Kidney (tissue), 13 donors: ENCODE measurements at regions not wholly inside any gene's neighbourhood (a gene's known extent, or its start where the extent isn't known, plus 50 kb on each side); places are given as distances from the start of the nearest gene placed in this dataset.

Experiments used
- DNase-seq, 5 donors: peaks; one replicate each; pipeline ENCODE4 v3.0.0-alpha.2; 2013 to 2020
- FAIRE-seq: peaks from 2 replicates; lab custom pipeline; 2012; peaks lifted over from hg19 to GRCh38; lab: Jason Lieb, UNC
- H3K27ac ChIP-seq, 2 donors: one replicate each; pipeline ENCODE4 v1.7.0; 2013; ENCODE audit warnings: low read depth in 2 of 2, low read length in 2 of 2, inconsistent platforms in 1 of 2
- H3K27me3 ChIP-seq: one replicate; pipeline ENCODE4 v1.7.1; 2013; ENCODE audit warnings: low read length, inconsistent platforms; ENCODE audit not compliant: control insufficient read depth, insufficient read depth
- H3K36me3 ChIP-seq, 3 donors: one replicate each; pipeline versions ENCODE4 v1.7.0 to v1.7.1; 2013; ENCODE audit warnings: low read length in 3 of 3, control low read depth in 1 of 3, inconsistent platforms in 1 of 3; ENCODE audit not compliant: insufficient read depth in 3 of 3, control insufficient read depth in 2 of 3
- H3K4me1 ChIP-seq, 3 donors: one replicate each; pipeline versions ENCODE4 v1.7.0 to v1.7.1; 2013; ENCODE audit warnings: low read length in 3 of 3, inconsistent platforms in 1 of 3, low read depth in 1 of 3; ENCODE audit not compliant: control insufficient read depth in 2 of 3, insufficient read depth in 2 of 3
- H3K4me3 ChIP-seq, 3 donors: one replicate each; pipeline versions ENCODE4 v1.7.0 to v1.8.1; 2013; ENCODE audit warnings: low read length in 3 of 3, control low read depth in 1 of 3, inconsistent platforms in 1 of 3
- H3K9ac ChIP-seq, 3 donors: one replicate each; pipeline versions ENCODE4 v1.7.0 to v1.7.1; 2013; ENCODE audit warnings: low read length in 3 of 3, control low read depth in 1 of 3, inconsistent platforms in 1 of 3
- H3K9me3 ChIP-seq, 3 donors: one replicate each; pipeline versions ENCODE4 v1.7.0 to v1.7.1; 2013; ENCODE audit warnings: low read length in 3 of 3, control low read depth in 1 of 3, inconsistent platforms in 1 of 3; ENCODE audit not compliant: control insufficient read depth in 2 of 3, insufficient read depth in 1 of 3
- intact Hi-C: fragments of 100-400 bp; cut with DNase I; formaldehyde crosslinking; loops from one replicate; pipeline ENCODE4 v1.11.1; 2022
- TF ChIP-seq, protein P1 (sequence below): IDR thresholded peaks from 3 replicates; pipeline ENCODE4 v1.5.1; 2012; ENCODE audit warnings: mild to moderate bottlenecking, moderate library complexity, borderline replicate concordance; ENCODE audit not compliant: insufficient read depth; ENCODE audit errors: extremely low read depth
- donor health status: control.
- donor health status: control.
- donor health status: control.
- donor health status: control.
- donor health status: control.
- donor health status: DM: yes; HTN: yes; CAD: no.
- donor health status: Normal renal cell carcinoma (clear cell type).

DNA sequence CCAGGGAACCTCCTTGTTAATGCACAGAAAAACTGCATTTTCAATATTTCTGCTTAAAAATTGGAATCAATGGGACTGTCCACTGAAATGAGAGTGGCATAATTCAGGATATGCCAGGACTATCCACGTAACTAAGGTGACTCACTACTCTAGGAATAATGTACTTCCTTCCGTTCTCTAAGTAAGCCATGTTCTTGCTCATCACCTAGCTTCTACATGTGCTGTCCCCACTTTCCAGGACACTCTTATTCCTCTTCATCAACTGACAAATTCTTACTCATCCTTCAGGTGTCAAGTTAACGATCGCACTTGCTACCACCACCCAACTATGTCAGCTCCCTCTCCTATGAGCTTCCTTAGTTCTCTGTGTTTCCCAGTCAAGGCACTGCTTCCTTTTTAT is 342.8 kb upstream of the F9 start:
- TF ChIP-seq, protein P1, sequence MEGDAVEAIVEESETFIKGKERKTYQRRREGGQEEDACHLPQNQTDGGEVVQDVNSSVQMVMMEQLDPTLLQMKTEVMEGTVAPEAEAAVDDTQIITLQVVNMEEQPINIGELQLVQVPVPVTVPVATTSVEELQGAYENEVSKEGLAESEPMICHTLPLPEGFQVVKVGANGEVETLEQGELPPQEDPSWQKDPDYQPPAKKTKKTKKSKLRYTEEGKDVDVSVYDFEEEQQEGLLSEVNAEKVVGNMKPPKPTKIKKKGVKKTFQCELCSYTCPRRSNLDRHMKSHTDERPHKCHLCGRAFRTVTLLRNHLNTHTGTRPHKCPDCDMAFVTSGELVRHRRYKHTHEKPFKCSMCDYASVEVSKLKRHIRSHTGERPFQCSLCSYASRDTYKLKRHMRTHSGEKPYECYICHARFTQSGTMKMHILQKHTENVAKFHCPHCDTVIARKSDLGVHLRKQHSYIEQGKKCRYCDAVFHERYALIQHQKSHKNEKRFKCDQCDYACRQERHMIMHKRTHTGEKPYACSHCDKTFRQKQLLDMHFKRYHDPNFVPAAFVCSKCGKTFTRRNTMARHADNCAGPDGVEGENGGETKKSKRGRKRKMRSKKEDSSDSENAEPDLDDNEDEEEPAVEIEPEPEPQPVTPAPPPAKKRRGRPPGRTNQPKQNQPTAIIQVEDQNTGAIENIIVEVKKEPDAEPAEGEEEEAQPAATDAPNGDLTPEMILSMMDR: no peak
- no peaks in the 10 kb centered on the region for H3K4me1 ChIP-seq
- H3K27me3 ChIP-seq: peaks cover 2% of the 10 kb centered on the region
- no peak overlapping the region for H3K4me3 ChIP-seq
- DNase-seq (no peak), FAIRE-seq (no peak)
- no peaks in the 10 kb centered on the region for H3K9me3 ChIP-seq
- H3K27ac ChIP-seq: no peak overlapping the region
- H3K36me3 ChIP-seq: no peaks in the 10 kb centered on the region
- H3K9ac ChIP-seq: no peak overlapping the region
- intact Hi-C loops: no loop called here

DNA sequence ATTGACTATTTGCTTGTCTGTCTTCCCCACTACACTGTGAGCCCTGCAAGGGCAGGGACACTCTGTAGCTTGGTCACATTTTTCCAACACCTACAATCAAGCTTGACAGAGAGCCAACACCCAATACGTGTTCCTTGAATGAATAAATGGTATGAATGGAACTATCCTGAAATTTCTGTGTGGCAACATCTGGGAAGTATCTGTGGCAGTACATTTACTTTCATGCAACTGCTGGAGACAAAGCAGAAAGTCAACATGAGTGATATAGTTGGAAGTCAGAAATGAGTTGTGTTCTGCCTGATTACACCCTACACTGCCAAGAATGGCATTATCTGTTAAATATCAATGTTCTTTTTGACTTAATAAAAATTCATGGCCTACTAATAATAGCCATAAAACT is 343.5 kb upstream of the F9 start:
- FAIRE-seq: no peak

DNA sequence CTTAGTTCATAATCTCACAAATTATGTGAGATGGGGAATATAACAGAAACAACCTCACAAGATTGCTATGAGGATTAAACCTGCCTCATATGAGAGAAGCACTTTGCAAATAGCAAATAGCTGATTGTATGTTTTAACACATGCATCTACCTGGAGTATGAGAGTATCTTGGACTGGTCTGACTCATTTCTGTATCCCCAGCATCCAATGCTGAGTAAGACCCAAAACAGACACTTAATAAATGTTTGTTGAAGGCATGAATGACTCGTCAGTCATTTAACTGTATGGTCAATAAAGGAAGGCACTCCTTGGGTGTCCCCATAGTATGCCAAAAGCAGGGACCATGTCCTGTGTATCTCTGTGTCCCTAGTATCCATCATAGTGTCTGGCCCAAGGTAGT is 350.9 kb upstream of the F9 start:
- H3K27me3 ChIP-seq: no peaks in the 10 kb centered on the region
- TF ChIP-seq, protein P1: no peak
- DNase-seq (no peak), FAIRE-seq (no peak)
- no peaks in the 10 kb centered on the region for H3K4me1 ChIP-seq
- no peak overlapping the region for H3K9ac ChIP-seq
- H3K36me3 ChIP-seq: no peaks in the 10 kb centered on the region
- no peak overlapping the region for H3K4me3 ChIP-seq
- intact Hi-C loops: no loop called here
- H3K9me3 ChIP-seq: no peaks in the 10 kb centered on the region
- H3K27ac ChIP-seq: no peak overlapping the region

More for the DNA sequence above, 343.5 kb upstream of the F9 start:
- Histone ChIP-seq H3K27ac (no peak overlapping the region), H3K27me3 (no peaks in the 10 kb centered on the region), H3K9ac (no peak overlapping the region), H3K4me3 (no peak overlapping the region), H3K4me1 (no peaks in the 10 kb centered on the region), H3K36me3 (no peaks in the 10 kb centered on the region), H3K9me3 (no peaks in the 10 kb centered on the region)
- DNase-seq: no peak
- TF ChIP-seq, protein P1: no peak
- intact Hi-C loops: no loop called here

DNA sequence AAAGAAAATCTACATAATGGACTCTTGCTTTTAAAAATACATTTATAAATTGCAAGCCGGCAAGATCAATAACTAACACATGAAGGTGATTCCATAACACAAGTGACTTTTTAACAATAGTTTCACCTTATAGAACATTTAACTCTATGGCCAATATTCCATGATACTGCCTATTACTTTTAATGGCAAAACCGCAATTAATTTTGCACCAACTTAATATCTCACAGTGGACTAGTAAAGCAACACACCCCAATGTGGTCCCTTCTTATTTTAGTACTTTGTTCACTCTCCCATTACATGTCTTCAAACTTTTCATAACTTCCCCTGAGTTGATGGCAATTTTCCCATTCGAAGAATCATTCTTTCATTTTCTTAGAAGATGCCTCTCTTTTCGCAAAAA is 351.6 kb upstream of the F9 start:
- H3K9ac ChIP-seq: no peak overlapping the region
- TF ChIP-seq, protein P1: no peak
- FAIRE-seq (no peak), DNase-seq (no peak)
- H3K4me3 ChIP-seq: no peak overlapping the region
- no peaks in the 10 kb centered on the region for H3K9me3 ChIP-seq
- no peaks in the 10 kb centered on the region for H3K4me1 ChIP-seq
- H3K27ac ChIP-seq: no peak overlapping the region
- no peaks in the 10 kb centered on the region for H3K36me3 ChIP-seq
- H3K27me3 ChIP-seq: no peaks in the 10 kb centered on the region
- intact Hi-C loops: no loop called here
